ENCODE measurements at regions not wholly inside any gene's neighbourhood (a gene's known extent, or its start where the extent isn't known, plus 50 kb on each side); places are given as distances from the start of the nearest gene placed in this dataset.

- Histone ChIP-seq H3K27ac (no peak overlapping the region), H3K4me3 (no peak overlapping the region), H3K27me3 (no peaks in the 10 kb centered on the region), H3K9me3 (no peaks in the 10 kb centered on the region), H3K4me1 (peaks cover 0 to 9% (median 0%) of the 10 kb centered on the region in 3 donors), H3K36me3 (no peaks in the 10 kb centered on the region)
- TF ChIP-seq POLR2A (IDR thresholded peaks at IDR 0.05) (no peak), CTCF (IDR thresholded peaks at IDR 0.05) (no peak)
- 55 to 59% methylated on average over 8 of the region's 8 CpGs for WGBS, 2 donors
- intact Hi-C loops (cut with DNase I) = no loop called here
- no peak for DNase-seq
Measured at GRCh38 chr15:96042734-96043224, 287.7 kb upstream of the NR2F2 start.

GRCh38 chr15:96043591-96044171 is 286.8 kb upstream of the NR2F2 start:
- 60 to 87% methylated on average over 6 to 7 of the region's 7 CpGs for WGBS, 2 donors
- no peak for DNase-seq

GRCh38 chr15:96046620-96047240 is 283.8 kb upstream of the NR2F2 start:
- H3K27ac ChIP-seq = peak overlapping the region in 2 of 4 donors; percentile 26 to 31
- intact Hi-C loops (cut with DNase I) = no loop called here

More at GRCh38 chr15:96043591-96044171, 286.8 kb upstream of the NR2F2 start:
- H3K27me3 ChIP-seq = no peaks in the 10 kb centered on the region
- H3K36me3 ChIP-seq = no peaks in the 10 kb centered on the region
- peaks cover 0 to 10% (median 0%) of the 10 kb centered on the region in 3 donors for H3K4me1 ChIP-seq
- no peak overlapping the region for H3K4me3 ChIP-seq
- no peak overlapping the region for H3K27ac ChIP-seq
- no peak for TF ChIP-seq CTCF (IDR thresholded peaks at IDR 0.05)
- TF ChIP-seq POLR2A (IDR thresholded peaks at IDR 0.05) = no peak
- H3K9me3 ChIP-seq = no peaks in the 10 kb centered on the region
- intact Hi-C loops (cut with DNase I) = no loop called here

GRCh38 chr15:96047255-96047931 is 283.1 kb upstream of the NR2F2 start:
- no peaks in the 10 kb centered on the region for H3K9me3 ChIP-seq
- peaks cover 0 to 12% (median 0%) of the 10 kb centered on the region in 3 donors for H3K4me1 ChIP-seq
- whole genome bisulfite sequencing, 2 donors = 39 to 55% methylated on average over 14 of the region's 14 CpGs
- no peak overlapping the region for H3K4me3 ChIP-seq
- peak overlapping the region in 2 of 4 donors; percentile 26 to 31 for H3K27ac ChIP-seq
- intact Hi-C loops (cut with DNase I) = no loop called here
- peaks cover 0 to 8% (median 0%) of the 10 kb centered on the region in 4 donors for H3K27me3 ChIP-seq
- DNase-seq = no peak
- H3K36me3 ChIP-seq = no peaks in the 10 kb centered on the region
- TF ChIP-seq POLR2A (IDR thresholded peaks at IDR 0.05) = no peak
- no peak for TF ChIP-seq CTCF (IDR thresholded peaks at IDR 0.05)

More at GRCh38 chr15:96046620-96047240, 283.8 kb upstream of the NR2F2 start:
- Histone ChIP-seq H3K4me3 (no peak overlapping the region), H3K9me3 (no peaks in the 10 kb centered on the region), H3K36me3 (no peaks in the 10 kb centered on the region), H3K4me1 (peaks cover 0 to 10% (median 0%) of the 10 kb centered on the region in 3 donors), H3K27me3 (peaks cover 0 to 4% (median 0%) of the 10 kb centered on the region in 4 donors)
- DNase-seq = no peak
- 75 to 81% methylated on average over 5 of the region's 5 CpGs for WGBS, 2 donors
- TF ChIP-seq POLR2A (IDR thresholded peaks at IDR 0.05) (no peak), CTCF (IDR thresholded peaks at IDR 0.05) (no peak)

- TF ChIP-seq POLR2A (IDR thresholded peaks at IDR 0.05) (no peak), CTCF (IDR thresholded peaks at IDR 0.05) (no peak)
- no peak overlapping the region for H3K4me3 ChIP-seq
- 52 to 64% methylated on average over 2 of the region's 2 CpGs for WGBS, 2 donors
- H3K36me3 ChIP-seq = no peaks in the 10 kb centered on the region
- peaks cover 0 to 25% (median 1%) of the 10 kb centered on the region in 4 donors for H3K27me3 ChIP-seq
- intact Hi-C loops (cut with DNase I) = no loop called here
- H3K27ac ChIP-seq = no peak overlapping the region
- no peak for DNase-seq
- H3K4me1 ChIP-seq = peaks cover 3 to 32% (median 8%) of the 10 kb centered on the region in 3 donors
- no peaks in the 10 kb centered on the region for H3K9me3 ChIP-seq
Measured at GRCh38 chr15:96049323-96049722, 281.2 kb upstream of the NR2F2 start.
